GM18502 (cell line): ENCODE measurements at regions not wholly inside any gene's neighbourhood (a gene's known extent, or its start where the extent isn't known, plus 50 kb on each side); places are given as distances from the start of the nearest gene placed in this dataset.

Experiments
- ATAC-seq: cut with Tn5 transposase; IDR thresholded peaks from one replicate; pipeline ENCODE4 v1.9.1; 2021; ENCODE audit warnings: mild to moderate bottlenecking; ENCODE audit not compliant: unreplicated experiment, poor library complexity

DNA sequence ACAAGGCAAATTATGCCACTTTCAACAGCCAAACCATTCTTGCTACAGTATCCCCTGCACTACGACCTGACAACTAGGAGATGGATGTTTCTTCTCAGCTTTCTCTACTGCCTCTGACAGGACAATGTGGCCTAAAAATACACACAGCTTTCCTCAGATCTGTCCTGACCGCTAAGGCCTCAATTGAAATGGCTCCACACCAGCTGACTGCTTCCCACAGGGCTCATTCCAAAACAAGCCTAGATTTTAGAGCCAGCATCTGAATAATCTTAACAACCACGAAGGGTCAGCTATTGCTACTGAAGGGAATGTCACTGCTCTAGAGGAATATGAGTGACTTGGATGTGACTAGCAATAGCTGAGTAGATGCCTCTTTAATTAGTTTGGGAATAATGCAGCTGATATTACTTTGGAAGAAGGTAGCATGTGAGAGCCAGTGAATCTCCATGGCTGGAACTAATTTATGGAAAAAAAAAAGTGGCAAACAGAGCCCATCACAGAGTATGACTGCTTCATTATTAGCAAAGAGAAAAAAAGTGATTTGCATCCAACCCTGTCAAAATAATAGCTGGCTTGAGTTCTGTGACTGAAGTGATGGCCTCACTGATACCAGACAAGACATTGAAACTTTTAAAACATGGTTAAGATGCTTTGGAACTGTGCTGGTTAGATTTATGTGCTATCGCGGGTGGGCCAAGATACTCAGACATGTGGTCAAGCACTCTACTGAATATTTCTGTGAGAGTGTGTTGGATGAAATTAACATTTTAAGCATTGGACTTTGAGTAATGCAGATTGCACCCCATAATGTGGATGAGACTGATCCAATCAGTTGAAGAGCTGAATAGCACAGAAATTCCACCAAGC is 450.2 kb downstream of the NR2F1-AS1 start:
- ATAC-seq: no peak

DNA sequence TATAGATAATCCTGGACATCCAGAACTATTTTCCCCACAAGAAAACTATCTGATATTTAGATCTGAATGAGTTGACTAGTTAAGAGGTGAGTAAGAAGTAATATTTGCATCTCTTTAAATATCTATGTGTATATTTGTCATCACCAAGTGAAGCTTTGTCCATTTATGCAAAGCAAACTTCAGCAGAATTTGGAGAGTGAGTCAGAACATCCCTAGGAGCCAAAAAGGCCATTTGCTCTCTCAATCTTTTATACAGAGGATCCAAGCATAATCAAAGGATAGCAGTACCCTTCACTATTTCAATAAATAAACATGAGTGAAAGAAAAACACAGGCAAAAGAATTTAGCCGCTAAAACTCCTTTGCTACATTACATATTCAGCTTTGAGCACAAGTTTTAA is 454.4 kb downstream of the NR2F1-AS1 start:
- ATAC-seq: no peak

DNA sequence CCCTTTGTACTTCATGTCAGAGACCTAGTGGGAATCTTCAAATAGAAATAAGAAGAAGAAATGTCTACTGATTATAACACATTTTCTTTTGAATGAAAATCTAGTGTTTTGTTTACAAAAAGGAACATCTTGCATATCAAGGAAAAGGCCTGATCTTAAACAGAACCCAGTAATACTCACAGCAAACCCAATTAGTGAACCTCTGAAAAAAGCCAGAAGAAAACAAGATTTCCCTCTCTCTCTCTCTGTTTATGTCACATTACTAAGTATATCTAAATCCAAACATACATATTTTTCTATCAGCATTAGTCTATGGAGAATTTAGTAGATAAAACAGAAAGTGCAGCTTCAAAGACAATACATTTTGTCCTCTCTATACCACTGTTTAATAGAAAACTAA is 457.9 kb downstream of the NR2F1-AS1 start:
- no peak for ATAC-seq

DNA sequence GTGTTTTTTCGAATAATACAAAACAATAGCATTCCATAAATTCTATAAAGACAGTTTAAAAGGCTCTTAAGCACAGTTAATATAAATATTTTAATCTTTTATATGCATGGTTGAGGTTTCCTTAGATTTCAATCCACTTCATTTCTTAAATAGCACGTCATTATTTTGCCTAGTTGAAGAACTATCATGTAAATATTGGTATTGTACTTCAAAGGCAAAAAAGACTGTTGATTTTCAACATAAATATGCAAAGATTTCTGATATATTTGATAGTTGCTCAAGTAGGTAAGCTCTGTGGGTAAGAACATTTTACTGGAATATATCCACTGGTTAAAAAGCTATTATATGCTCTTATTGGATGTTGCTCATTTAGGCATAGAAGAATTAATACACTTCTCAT is 458.6 kb downstream of the NR2F1-AS1 start:
- no peak for ATAC-seq

DNA sequence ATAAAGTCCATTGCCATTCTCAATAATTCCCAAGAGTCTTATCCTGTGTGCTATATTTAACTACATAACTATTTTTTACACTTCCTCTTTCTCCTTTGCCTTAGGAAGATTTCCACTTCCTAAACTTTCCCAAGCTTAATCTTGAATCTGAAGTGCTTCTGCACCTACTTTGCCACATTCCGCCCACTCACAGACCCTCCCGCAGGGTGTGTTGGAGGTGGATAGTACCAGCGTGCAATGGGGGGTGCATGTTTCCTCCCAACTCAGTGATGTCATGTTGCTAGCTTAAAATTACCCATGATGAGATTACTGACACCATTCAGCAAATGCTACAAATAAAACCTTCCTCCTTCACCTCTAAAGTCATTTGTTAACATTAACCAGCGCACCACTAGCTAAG is 460.2 kb downstream of the NR2F1-AS1 start:
- no peak for ATAC-seq

DNA sequence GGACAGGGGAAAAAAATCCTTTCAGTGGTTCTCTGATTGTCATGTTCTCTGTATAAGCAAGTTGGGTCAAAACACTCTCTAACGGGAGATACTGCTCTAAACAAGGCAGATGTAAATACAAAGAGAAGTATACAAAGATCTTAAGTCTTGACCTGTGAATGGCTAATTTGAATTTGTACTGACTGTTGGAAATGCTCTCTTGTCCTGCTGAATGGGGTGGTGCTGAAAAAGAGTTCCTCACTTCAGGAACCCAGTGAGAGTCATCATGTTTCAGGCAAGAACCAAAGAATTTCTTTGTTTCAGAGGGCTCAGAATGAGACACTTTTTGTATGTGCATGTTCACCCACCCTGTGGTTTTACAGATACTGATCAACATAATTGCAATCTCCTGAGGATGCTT is 461.0 kb downstream of the NR2F1-AS1 start:
- ATAC-seq: no peak

DNA sequence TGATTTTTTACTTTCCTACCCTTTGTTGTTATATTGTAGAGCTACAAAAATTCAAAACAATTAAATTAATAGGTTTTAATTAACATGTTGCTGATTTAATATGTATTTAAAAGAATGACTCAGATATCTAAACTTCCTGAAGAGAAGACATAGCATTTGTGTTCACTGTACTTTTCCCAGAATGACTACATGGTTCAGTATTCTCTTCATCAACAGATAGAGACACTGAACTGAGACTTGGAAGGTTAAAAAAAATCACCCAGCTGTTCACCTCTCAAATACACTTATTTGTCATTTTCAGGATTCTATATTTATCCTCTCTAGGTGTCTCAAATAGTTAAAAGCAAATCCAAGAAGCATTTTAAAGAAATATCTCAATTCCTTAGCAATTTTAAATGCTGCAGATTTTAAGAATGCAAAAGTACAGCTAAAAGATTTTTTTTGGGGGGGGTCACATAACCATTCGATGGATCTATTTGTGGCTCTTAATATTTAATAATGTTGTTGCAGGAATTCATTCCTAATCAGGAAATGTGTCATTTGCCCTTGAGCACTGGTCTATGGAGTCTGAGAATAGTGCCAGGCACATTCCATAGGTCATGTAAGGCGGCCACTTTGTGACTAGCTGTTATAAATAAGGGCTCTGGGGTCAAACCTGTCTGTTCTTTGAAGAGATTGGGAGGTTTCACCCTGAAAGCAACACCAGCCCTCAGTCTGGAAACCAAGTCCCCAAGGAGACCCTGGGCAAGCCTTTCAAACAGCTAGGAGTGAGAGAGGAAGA is 463.1 kb downstream of the NR2F1-AS1 start:
- ATAC-seq: no peak

DNA sequence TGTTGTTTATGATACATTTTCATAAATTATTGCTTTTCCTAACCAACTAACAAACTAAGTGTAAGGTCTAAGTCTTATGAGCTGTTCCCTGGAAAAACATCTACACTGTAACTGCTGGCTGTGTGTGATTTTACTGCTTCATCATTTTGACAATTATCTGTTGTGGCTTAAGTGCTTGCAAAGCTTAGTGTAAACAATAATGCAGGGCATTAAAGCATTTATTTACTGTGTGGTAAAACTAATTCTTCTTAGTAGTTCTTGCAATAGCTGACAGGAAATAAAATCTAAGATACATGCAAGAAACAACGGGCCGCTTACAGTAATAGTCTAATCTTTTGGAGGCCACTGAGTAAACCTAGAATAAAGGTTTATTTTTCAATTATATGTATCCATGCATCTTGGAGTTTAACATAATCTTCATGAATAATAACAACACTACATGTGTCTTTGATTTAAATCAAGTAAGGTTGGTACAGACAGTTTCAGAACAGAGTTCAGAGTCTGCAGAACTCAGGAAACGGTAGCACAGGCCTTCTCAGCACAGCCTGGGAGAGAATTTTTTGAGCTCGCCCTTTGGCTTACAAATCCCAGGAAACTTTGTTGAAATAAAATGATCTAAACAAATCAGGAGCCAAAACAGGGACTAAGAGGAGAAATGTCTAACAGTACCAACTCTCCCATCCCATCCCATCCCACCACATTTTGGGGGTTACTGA is 473.1 kb downstream of the NR2F1-AS1 start:
- no peak for ATAC-seq

DNA sequence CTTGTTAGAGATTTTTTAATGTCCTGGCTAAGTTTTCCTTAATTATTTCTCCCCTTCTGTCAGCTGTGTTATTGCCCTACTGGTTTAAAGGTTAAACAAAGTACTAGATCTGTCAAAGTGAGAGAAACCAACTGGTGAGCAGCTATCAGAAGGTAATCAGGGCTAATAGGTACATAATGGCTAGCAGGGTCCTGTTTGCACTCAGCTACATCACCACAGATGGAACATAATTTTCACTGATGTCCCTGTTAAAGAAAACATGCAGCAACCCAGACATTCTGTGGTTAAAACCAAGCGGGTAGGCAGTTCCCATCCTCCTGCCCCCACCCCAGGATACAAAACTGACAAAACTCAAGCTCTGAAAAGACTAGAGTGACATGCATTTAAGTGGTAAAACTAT is 473.9 kb downstream of the NR2F1-AS1 start:
- no peak for ATAC-seq

DNA sequence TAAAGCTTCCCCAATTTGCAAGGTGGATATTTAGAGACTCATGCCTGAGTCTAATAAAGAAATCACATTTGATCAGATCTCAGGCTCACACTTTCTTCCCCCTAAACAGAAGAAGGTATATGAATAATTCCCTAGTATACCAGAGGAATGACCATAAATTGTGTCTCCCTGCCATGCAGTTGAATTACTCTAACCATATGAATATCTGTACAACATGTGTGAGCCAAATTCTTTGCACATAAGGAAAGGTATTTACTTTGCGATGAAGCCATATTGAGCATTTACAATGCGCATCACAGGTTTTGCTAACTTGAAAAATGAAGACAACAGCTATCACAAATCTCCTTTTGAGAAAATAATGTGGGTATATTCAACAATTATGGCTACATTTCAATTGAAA is 479.4 kb downstream of the NR2F1-AS1 start:
- ATAC-seq: no peak

DNA sequence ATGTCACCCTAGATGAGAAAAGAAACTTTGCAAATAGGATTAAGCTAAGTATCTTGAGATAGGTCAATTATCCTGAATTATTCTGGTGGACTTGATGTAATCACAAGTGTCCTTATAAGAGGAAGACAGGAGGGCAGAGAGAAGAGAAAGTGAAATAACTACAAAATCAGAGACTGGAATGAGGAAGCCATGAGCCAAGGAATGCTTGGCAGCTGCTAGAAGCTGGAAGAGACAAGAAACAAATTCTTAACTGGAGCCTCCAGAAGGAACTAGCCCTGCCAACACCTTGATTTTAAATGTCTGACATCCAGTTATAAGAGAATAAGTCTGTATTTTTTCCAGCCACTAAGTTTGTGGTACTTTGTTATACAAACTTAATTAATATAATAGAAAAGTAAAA is 480.0 kb downstream of the NR2F1-AS1 start:
- ATAC-seq: no peak

DNA sequence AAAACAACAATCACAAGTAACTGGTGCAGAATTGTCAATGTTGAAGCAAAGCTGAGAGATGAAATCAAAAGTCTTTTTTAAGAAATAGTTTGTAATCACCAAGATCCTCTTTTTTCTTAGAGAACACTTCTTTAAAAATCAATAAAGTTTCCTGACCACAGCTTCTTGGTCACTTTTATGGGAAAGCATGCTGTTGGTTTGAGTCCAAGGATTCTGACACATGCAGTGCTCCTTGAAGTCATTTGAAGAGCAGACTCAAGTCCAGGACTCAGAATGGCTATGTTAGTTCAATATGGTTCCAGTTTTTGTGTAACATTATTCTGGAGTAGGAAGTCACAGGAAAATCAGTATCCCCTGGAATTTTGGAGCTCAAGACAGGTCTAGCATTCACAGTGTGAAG is 480.6 kb downstream of the NR2F1-AS1 start:
- ATAC-seq: no peak

DNA sequence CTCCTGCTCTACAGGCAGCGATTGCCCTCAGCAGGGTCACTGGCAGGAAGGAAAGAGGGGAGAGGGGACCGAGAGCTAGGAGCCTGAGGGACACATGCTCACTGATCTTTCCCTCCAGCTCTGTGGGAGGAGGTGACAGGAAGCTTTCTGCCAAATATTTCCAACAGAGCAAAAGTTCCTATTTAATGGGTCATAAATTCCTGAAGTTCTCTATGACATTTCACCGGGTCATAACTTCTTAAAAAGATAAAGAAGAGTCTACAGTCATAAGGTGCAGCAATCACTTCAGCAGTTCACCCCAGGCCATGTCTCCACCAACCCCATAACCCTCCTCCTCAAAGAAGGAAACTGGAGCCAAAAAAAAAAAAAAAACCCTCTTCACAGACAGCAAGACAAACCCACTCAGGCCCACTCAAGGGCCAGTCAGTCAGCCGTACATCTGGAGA is 481.1 kb downstream of the NR2F1-AS1 start:
- no peak for ATAC-seq

DNA sequence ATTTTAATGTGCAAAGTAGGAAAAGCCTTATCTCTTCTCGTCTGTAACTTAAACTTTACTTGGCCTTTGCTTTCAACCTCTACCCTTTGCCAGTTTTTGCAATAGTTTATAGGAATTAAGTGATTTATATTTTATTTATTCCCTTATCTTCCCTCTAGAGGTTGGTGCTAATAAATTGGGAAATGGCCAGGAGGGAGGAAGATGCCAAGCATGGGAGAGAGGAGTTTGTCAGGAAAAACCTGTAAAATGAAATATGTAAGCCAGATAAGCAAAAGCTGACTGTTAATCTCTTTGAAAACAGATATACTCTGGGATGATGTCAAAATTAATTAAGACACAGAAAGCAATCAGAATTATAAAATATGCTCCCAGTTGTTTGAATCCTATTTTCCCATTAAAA is 484.5 kb downstream of the NR2F1-AS1 start:
- ATAC-seq: no peak

DNA sequence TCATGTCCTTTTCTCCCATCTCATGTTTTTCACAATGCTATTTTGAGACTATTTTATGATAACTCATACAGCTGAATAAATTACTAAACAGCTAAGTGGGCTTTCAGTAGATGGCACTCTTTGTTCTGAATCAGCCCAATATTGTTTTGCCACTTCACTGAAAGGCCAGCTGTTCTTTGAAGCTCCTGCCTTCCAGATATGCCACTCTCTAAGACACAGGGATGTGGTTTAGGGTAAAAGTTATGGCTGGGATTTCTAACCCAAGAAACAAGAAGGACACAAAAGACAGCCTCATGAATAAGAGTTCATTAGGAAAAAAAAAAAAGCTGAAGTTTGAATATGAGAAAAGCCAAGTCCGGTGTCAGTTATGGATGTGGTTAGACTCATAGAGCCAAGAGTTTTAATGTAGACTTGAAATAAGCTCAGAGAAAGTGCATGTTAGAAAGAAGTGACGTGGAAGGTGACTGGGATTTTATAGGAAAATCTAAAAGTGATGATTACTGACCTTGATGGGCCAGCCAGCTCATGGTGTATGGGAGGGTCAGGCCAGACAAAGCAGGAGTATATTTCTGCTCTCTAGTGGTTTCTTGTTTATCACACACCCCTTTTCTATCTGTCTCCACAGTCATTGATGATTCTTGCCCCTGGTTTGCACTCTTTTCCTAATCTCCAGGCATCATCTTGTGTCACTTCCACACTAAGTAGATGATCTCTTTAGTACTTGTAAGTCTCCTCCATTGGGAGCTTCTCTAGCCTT is 488.5 kb downstream of the NR2F1-AS1 start:
- no peak for ATAC-seq

DNA sequence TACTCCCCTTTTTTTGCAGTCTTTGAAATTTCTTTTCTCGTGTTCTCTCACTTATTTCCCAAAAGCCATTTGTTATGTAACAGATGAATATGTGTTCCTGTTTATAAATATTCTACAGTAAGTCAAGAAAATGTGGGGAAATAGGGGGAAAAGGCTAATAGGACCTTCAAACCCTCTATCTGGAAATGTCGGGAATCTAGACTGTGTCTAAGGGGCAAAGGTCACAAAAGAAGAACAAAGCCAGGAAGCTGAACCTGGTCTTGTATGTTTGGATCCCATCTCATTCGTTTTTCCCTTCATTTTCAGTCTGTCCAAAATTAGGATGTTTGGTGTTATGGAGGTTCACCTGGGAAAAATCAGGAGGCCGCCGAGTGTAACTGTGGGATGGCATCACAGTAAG is 490.3 kb downstream of the NR2F1-AS1 start:
- ATAC-seq: no peak

DNA sequence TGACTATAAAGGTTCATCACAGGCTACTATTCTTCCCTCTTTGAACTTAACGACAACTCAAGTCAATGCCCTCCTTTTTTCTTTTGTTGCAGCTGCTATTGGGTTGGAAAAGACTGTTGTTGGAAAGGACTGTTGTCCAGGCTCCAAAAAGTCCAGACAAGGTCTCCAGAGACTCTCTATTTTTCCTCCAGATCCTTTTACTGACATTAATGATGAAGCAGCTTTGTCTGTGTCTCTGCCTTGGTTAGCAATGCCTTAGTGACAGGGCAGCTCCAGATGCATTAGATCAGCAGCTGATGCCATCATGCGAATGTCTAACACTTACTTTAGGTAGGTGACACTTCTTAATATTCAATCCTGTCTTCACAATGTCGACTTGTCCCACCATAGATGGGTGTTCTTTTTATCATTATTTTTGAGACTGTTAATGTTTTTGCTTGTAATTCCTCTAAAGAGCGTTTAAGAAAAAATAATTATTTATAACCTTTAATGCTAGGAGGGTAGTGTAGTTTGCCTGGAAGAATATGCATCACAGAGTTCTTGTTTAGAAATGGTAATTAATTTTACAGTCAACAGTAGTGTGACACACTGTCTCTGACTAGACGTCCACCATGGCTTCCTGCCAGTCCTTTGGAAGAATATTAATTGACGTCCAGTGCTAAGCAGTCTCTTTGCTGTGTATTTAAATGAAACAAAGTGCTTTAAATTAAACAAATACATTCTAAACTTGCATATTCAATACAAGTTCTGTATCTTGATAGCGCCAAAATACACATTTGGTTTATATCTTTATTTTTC is 492.2 kb downstream of the NR2F1-AS1 start:
- ATAC-seq: no peak

DNA sequence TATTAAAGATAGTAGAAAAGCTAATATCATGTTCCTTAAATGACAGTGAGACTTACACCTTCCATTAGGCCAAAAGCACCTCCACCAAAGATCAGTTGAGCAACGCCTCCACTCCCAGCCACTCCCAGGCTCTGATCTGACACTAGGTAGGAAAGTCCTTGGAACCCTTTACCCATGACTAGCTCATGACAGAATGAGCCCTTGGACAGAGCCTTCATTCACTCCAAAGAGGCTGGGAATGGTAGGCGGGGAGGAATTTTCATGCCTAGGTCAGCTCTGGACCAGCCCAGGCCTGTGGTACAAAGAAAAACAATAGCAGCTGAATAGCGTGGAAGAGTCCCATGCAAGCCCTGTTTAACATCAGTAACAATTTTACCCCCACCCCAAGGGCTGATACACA is 493.7 kb downstream of the NR2F1-AS1 start:
- ATAC-seq: no peak

DNA sequence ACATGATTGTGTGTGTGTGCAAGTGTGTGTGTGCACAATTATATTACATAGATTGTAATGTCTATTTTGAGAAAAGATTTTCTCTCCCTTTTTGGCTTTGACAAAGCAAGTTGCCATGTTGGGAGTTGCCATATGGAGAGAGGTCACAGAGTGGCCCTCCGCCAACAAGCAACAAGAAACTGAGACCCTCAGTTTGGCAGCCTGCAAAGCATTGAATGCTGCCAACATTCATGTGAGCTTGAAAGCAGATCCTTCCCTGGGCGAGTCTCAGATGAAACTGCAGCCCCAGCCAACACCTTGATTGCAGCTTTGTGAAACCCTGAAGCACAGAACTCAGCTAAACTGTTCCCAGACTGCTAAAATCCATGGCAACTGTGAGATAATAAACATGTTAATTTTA is 498.0 kb downstream of the NR2F1-AS1 start:
- ATAC-seq: no peak

DNA sequence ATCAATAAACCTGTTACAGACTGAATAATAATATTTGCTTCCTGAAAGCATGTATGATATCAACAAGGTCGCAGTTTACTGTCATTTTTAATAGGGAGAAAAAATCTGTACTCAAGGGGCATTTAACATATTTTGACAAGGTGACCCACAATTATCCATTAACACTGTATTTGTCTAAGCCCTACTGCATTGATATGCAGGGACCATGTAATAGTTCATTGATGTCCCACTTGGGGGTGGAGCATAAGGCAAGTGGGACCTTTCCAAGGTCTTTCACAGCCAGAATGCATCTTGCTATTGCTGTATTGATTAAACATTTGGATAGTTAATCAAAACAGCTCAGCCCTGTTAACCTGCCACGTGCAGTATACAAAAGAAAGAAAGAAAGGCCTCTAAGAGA is 502.0 kb downstream of the NR2F1-AS1 start:
- ATAC-seq: no peak
